GM13977 (cell line): ENCODE measurements at regions not wholly inside any gene's neighbourhood (a gene's known extent, or its start where the extent isn't known, plus 50 kb on each side); places are given as distances from the start of the nearest gene placed in this dataset.

Source experiments
- DNase-seq: peaks from one replicate; pipeline ENCODE4 v3.0.0; 2012; ENCODE audit warnings: low spot score
- CTCF ChIP-seq: IDR thresholded peaks from 2 replicates; pipeline ENCODE4 v1.5.1; 2012; ENCODE audit warnings: mild to moderate bottlenecking, control low read depth; ENCODE audit not compliant: insufficient read depth; ENCODE audit errors: extremely low read depth, missing control alignments
- in situ Hi-C: fragments of 300-500 bp; cut with MboI; formaldehyde crosslinking; loops from one replicate; pipeline ENCODE4 v1.12.0; 2022; ENCODE audit warnings: low sequenced_read_pairs, low pct_unique_long_range_greater_than_20kb, mixed read lengths, inconsistent platforms; ENCODE audit not compliant: unreplicated experiment

- no peak for TF ChIP-seq CTCF
- in situ Hi-C loops = no loop called here
- DNase-seq = no peak
Measured at GRCh38 chr13:109426690-109426990, 359.7 kb downstream of the IRS2 start.

GRCh38 chr13:109425821-109426689 lies 360.3 kb downstream of the IRS2 start:
- in situ Hi-C loops = no loop called here
- TF ChIP-seq CTCF = no peak
- no peak for DNase-seq

- TF ChIP-seq CTCF = no peak
- no peak for DNase-seq
- in situ Hi-C loops = no loop called here
Measured at GRCh38 chr13:109422161-109422560, 364.2 kb downstream of the IRS2 start.

GRCh38 chr13:109419896-109420295 lies 366.5 kb downstream of the IRS2 start:
- TF ChIP-seq CTCF = no peak
- no peak for DNase-seq
- in situ Hi-C loops = no loop called here

GRCh38 chr13:109418111-109418510 lies 368.3 kb downstream of the IRS2 start:
- TF ChIP-seq CTCF = no peak
- DNase-seq = no peak
- in situ Hi-C loops = no loop called here

GRCh38 chr13:109416001-109416400 lies 370.4 kb downstream of the IRS2 start:
- in situ Hi-C loops = no loop called here
- TF ChIP-seq CTCF = no peak
- DNase-seq = no peak

GRCh38 chr13:109415057-109415456 lies 371.3 kb downstream of the IRS2 start:
- in situ Hi-C loops = no loop called here
- TF ChIP-seq CTCF = no peak
- DNase-seq = no peak
